Transverse colon (tissue), 4 donors: ENCODE measurements at regions not wholly inside any gene's neighbourhood (a gene's known extent, or its start where the extent isn't known, plus 50 kb on each side); places are given as distances from the start of the nearest gene placed in this dataset.

Source experiments
- CTCF ChIP-seq, 5 experiments: fragments of 200-600 bp in 3 of 5; fragments of 450-650 bp in 2 of 5; sonication (generic) in 3 of 5; IDR thresholded peaks; 1 replicate in 2 of 5; 2 replicates in 3 of 5; pipeline ENCODE4 v1.5.1; 2016 to 2017; ENCODE audit warnings: antibody characterized with exemption in 5 of 5, inconsistent platforms in 3 of 5, mild to moderate bottlenecking in 2 of 5, moderate library complexity in 1 of 5
- POLR2A ChIP-seq: fragments of 450-650 bp; IDR thresholded peaks from one replicate; pipeline ENCODE4 v1.6.1; 2016; ENCODE audit warnings: antibody characterized with exemption, mild to moderate bottlenecking, moderate library complexity
- POLR2AphosphoS5 ChIP-seq, 3 donors: sonication (generic); formaldehyde crosslinking; IDR thresholded peaks; one replicate each; pipeline ENCODE4 v1.6.1; 2016; ENCODE audit warnings: antibody characterized with exemption in 3 of 3

GRCh38 chr2:142415461-142415860 lies 284.6 kb upstream of the LRP1B start:
- no peak for TF ChIP-seq POLR2A
- no peak for TF ChIP-seq CTCF (IDR thresholded peaks at IDR 0.05)
- no peak for TF ChIP-seq POLR2AphosphoS5 (IDR thresholded peaks at IDR 0.05)
